SK-N-SH treated with all-trans-retinoic acid at 6 μM for 48 hours (cell line): ENCODE measurements at regions not wholly inside any gene's neighbourhood (a gene's known extent, or its start where the extent isn't known, plus 50 kb on each side); places are given as distances from the start of the nearest gene placed in this dataset.

Experiments used
- BACH2 ChIP-seq: fragments of 250-450 bp; sonication (Bioruptor Pico); IDR thresholded peaks from 2 replicates; pipeline ENCODE4 v1.9.0; 2021; ENCODE audit warnings: mild to moderate bottlenecking, borderline replicate concordance
- CREB5 ChIP-seq: fragments of 250-450 bp; sonication (Bioruptor Pico); IDR thresholded peaks from 2 replicates; pipeline ENCODE4 v1.5.1; 2020; ENCODE audit warnings: low read depth, mild to moderate bottlenecking, moderate library complexity
- CSRNP3 ChIP-seq: fragments of 250-450 bp; sonication (Bioruptor Pico); IDR thresholded peaks from 2 replicates; pipeline ENCODE4 v1.5.1; 2021; ENCODE audit warnings: mild to moderate bottlenecking, moderate library complexity
- ESRRG ChIP-seq: fragments of 250-450 bp; sonication (Bioruptor Pico); IDR thresholded peaks from 2 replicates; pipeline ENCODE4 v1.6.1; 2021; ENCODE audit warnings: mild to moderate bottlenecking
- ISL1 ChIP-seq: fragments of 250-450 bp; sonication (Bioruptor Pico); IDR thresholded peaks from 2 replicates; pipeline ENCODE4 v2.1.2; 2022; ENCODE audit warnings: mild to moderate bottlenecking, moderate library complexity
- PATZ1 ChIP-seq: fragments of 250-450 bp; sonication (Bioruptor Pico); IDR thresholded peaks from 2 replicates; pipeline ENCODE4 v1.8.0; 2020; ENCODE audit warnings: mild to moderate bottlenecking, moderate library complexity, borderline replicate concordance
- RARB ChIP-seq: fragments of 250-450 bp; sonication (Bioruptor Pico); IDR thresholded peaks from 2 replicates; pipeline ENCODE4 v1.8.0; 2021; ENCODE audit warnings: mild to moderate bottlenecking, moderate library complexity
- SNAI2 ChIP-seq: fragments of 250-450 bp; sonication (Bioruptor Pico); IDR thresholded peaks from 2 replicates; pipeline ENCODE4 v1.5.0; 2020; ENCODE audit warnings: mild to moderate bottlenecking, moderate library complexity
- TSHZ2 ChIP-seq: fragments of 250-450 bp; sonication (Bioruptor Pico); IDR thresholded peaks from 2 replicates; pipeline ENCODE4 v1.5.0; 2020; ENCODE audit warnings: mild to moderate bottlenecking, moderate library complexity
- ZFP3 ChIP-seq: fragments of 250-450 bp; sonication (Bioruptor Pico); IDR thresholded peaks from 2 replicates; pipeline ENCODE4 v1.5.0; 2020; ENCODE audit warnings: mild to moderate bottlenecking, moderate library complexity
- ZFP30 ChIP-seq: fragments of 450-650 bp; formaldehyde crosslinking; IDR thresholded peaks from 2 replicates; pipeline ENCODE4 v1.5.0; 2022; ENCODE audit warnings: mild to moderate bottlenecking, moderate library complexity
- ZNF565 ChIP-seq: fragments of 450-650 bp; formaldehyde crosslinking; conservative IDR thresholded peaks from 2 replicates; pipeline ENCODE4 v1.5.0; 2020; ENCODE audit warnings: low read depth, mild to moderate bottlenecking, moderate library complexity
- ZNF8 ChIP-seq: fragments of 450-650 bp; formaldehyde crosslinking; IDR thresholded peaks from 2 replicates; pipeline ENCODE4 v1.5.0; 2020; ENCODE audit warnings: mild to moderate bottlenecking, moderate library complexity

- TF ChIP-seq ESRRG (CRISPR knock-in tag) (no peak), PATZ1 (CRISPR knock-in tag) (no peak), ZFP3 (CRISPR knock-in tag) (no peak), ISL1 (CRISPR knock-in tag) (no peak), ZNF8 (CRISPR knock-in tag) (no peak), TSHZ2 (no peak), ZNF565 (no peak), CREB5 (CRISPR knock-in tag) (no peak), RARB (no peak), CSRNP3 (no peak), BACH2 (no peak), ZFP30 (CRISPR knock-in tag) (no peak), SNAI2 (CRISPR knock-in tag) (no peak)
Observed at GRCh38 chr4:4759883-4760282, 99.6 kb upstream of the MSX1 start.
